Breast epithelium (tissue), 3 donors: ENCODE measurements at regions not wholly inside any gene's neighbourhood (a gene's known extent, or its start where the extent isn't known, plus 50 kb on each side); places are given as distances from the start of the nearest gene placed in this dataset.

ENCODE experiments used
- POLR2A ChIP-seq: fragments of 450-650 bp; IDR thresholded peaks from one replicate; pipeline ENCODE4 v1.6.1; 2016; ENCODE audit warnings: antibody characterized with exemption, mild to moderate bottlenecking, moderate library complexity
- POLR2AphosphoS5 ChIP-seq, 3 donors: sonication (generic); formaldehyde crosslinking; IDR thresholded peaks; one replicate each; pipeline ENCODE4 v1.6.1; 2017; ENCODE audit warnings: antibody characterized with exemption in 3 of 3
- TF ChIP-seq, protein P1 (sequence below), 3 donors: fragments of 450-650 bp; IDR thresholded peaks; one replicate each; pipeline ENCODE4 v1.5.1; 2016 to 2017; ENCODE audit warnings: antibody characterized with exemption in 3 of 3, mild to moderate bottlenecking in 3 of 3, moderate library complexity in 3 of 3

DNA sequence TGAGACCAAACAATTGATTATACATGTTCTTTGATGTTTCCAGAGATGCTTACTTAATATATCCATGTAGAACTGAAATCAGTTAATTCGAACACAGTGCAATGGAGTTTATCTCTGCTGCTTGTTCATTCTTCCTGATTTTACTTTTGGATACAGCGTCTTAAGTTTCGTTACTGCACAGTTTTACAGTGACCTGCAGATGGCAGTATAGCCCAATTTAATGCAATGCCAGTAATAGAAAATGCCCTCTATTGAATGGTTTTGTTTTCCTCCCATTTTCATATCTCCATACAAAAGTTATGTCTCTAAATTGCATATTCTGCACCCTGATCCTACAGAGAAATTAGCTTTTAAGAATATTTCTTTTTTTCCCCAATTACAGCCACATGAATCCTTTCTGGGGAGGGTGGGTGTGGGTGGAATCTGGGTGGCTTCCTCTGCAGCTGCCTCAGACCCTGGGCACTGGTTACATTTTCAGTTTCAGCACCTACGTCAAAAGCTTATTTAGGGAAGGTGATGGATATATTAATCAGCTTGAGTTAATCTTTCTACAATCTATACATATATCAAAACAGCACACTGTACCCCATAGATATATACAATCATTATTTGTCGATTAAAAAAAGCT, 101.1 kb upstream of the DCD start:
- TF ChIP-seq, protein P1, sequence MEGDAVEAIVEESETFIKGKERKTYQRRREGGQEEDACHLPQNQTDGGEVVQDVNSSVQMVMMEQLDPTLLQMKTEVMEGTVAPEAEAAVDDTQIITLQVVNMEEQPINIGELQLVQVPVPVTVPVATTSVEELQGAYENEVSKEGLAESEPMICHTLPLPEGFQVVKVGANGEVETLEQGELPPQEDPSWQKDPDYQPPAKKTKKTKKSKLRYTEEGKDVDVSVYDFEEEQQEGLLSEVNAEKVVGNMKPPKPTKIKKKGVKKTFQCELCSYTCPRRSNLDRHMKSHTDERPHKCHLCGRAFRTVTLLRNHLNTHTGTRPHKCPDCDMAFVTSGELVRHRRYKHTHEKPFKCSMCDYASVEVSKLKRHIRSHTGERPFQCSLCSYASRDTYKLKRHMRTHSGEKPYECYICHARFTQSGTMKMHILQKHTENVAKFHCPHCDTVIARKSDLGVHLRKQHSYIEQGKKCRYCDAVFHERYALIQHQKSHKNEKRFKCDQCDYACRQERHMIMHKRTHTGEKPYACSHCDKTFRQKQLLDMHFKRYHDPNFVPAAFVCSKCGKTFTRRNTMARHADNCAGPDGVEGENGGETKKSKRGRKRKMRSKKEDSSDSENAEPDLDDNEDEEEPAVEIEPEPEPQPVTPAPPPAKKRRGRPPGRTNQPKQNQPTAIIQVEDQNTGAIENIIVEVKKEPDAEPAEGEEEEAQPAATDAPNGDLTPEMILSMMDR (IDR thresholded peaks at IDR 0.05), result peak; percentile 37 to 62 (median 53)
- TF ChIP-seq POLR2AphosphoS5 (IDR thresholded peaks at IDR 0.05), result no peak
- no peak for TF ChIP-seq POLR2A
